Adrenal gland (tissue), 9 donors: ENCODE measurements at regions not wholly inside any gene's neighbourhood (a gene's known extent, or its start where the extent isn't known, plus 50 kb on each side); places are given as distances from the start of the nearest gene placed in this dataset.

Experiments used
- DNase-seq, 7 donors: peaks; one replicate each; pipeline ENCODE4 v3.0.0-alpha.2; 2019 to 2020
- H3K27ac ChIP-seq, 5 donors: fragments of 200-600 bp; sonication (generic) in 4 of 5; 1 replicate in 3 of 5; 2 replicates in 2 of 5; pipeline versions ENCODE4 v1.5.1 to v1.8.0; 2016 to 2020; ENCODE audit warnings: mild to moderate bottlenecking in 1 of 5
- H3K27me3 ChIP-seq: fragments of 200-600 bp; 2 replicates; pipeline ENCODE4 v1.8.0; 2021
- H3K36me3 ChIP-seq, 2 donors: fragments of 200-600 bp; replicated peaks in 1 of 2; 1 replicate in 1 of 2; 2 replicates in 1 of 2; pipeline versions ENCODE4 v1.5.1 to v1.8.0; 2018 to 2022
- H3K4me1 ChIP-seq, 2 donors: fragments of 200-600 bp; replicated peaks in 1 of 2; 1 replicate in 1 of 2; 2 replicates in 1 of 2; pipeline versions ENCODE4 v1.5.1 to v1.8.0; 2018 to 2021
- H3K4me3 ChIP-seq, 4 donors: fragments of 200-600 bp; sonication (generic) in 3 of 4; one replicate each; pipeline ENCODE4 v1.5.1; 2016 to 2018
- H3K9me3 ChIP-seq, 3 donors: fragments of 200-600 bp; sonication (generic) in 1 of 3; replicated peaks in 1 of 3; 1 replicate in 2 of 3; 2 replicates in 1 of 3; pipeline versions ENCODE4 v1.5.1 to v1.8.0; 2016 to 2021
- POLR2A ChIP-seq, 2 donors: fragments of 450-650 bp; IDR thresholded peaks; one replicate each; pipeline ENCODE4 v1.6.1; 2017; ENCODE audit warnings: antibody characterized with exemption in 2 of 2, mild to moderate bottlenecking in 2 of 2, moderate library complexity in 1 of 2
- WGBS, 4 donors: extraction: QIAGEN DNeasy Blood & Tissue Kit in 2 of 4; methylation state at CpG; one replicate each; pipeline versions ENCODE4 v1.1.5 to v1.1.7; 2013 to 2017; 5-methylcytosine and 5-hydroxymethylcytosine counted together
- intact Hi-C, 2 donors: fragments of 100-400 bp; cut with DNase I; formaldehyde crosslinking; loops; one replicate each; pipeline versions ENCODE4 v1.14.1 to v1.15.0; 2022 to 2023
- TF ChIP-seq, protein P1 (sequence below), 6 experiments: fragments of 450-650 bp in 4 of 6; fragments of 200-600 bp in 2 of 6; sonication (generic) in 1 of 6; IDR thresholded peaks; 1 replicate in 5 of 6; 2 replicates in 1 of 6; pipeline versions ENCODE4 v1.5.1 to v1.8.0; 2016 to 2021; ENCODE audit warnings: antibody characterized with exemption in 6 of 6, mild to moderate bottlenecking in 2 of 6, moderate library complexity in 1 of 6
- donor health status: healthy with polysubstance abuse.
- donor health status: Bipolar disorder and iron deficiency.
- donor health status: DM: yes; HTN: yes; CAD: no.
- donor health status: DM: no; HTN: no; CAD: no.
- donor health status: DM: no; HTN: no; CAD: no.

DNA sequence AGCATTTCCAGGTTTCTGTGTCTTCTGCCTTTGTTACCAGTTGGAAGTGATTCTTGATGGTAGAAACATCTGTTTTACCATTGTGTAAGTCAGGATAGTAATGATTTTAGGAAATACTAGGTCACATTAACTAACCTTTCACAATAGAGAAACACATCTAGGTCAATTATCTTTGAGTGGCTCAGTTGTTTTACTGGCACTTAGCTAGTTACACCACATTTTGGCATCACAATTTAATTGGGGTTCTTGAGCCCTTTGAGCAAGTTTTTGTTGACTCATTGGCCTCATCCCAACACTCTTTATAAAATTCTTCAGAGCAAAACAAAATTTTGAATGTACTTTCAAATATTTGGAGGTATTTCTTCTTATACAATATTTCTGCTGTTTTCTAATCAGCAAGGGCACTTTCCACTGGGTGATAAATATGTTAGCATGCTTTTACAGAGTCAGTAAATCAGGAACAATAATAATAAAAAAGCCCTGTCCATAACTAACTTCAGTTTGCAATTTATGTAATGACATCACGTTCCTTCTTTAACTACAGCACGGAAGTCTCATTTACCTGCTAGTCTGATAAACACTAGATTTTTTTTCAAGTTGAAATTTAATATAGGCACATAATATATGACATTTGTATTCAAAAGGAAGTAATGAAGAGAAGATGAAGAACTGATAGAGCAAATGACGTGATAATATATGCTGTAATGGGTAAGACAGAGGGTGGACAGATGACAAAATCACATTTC, 64.8 kb upstream of the GK2 start:
- H3K36me3 ChIP-seq = no peaks in the 10 kb centered on the region
- H3K9me3 ChIP-seq = no peaks in the 10 kb centered on the region
- DNase-seq = no peak
- H3K27ac ChIP-seq = no peak overlapping the region
- no peaks in the 10 kb centered on the region for H3K4me1 ChIP-seq
- H3K27me3 ChIP-seq = no peaks in the 10 kb centered on the region
- 60 to 68% (median 64%) methylated on average over 3 of the region's 3 CpGs for WGBS, 4 donors
- TF ChIP-seq POLR2A (IDR thresholded peaks at IDR 0.05) = no peak
- TF ChIP-seq, protein P1, sequence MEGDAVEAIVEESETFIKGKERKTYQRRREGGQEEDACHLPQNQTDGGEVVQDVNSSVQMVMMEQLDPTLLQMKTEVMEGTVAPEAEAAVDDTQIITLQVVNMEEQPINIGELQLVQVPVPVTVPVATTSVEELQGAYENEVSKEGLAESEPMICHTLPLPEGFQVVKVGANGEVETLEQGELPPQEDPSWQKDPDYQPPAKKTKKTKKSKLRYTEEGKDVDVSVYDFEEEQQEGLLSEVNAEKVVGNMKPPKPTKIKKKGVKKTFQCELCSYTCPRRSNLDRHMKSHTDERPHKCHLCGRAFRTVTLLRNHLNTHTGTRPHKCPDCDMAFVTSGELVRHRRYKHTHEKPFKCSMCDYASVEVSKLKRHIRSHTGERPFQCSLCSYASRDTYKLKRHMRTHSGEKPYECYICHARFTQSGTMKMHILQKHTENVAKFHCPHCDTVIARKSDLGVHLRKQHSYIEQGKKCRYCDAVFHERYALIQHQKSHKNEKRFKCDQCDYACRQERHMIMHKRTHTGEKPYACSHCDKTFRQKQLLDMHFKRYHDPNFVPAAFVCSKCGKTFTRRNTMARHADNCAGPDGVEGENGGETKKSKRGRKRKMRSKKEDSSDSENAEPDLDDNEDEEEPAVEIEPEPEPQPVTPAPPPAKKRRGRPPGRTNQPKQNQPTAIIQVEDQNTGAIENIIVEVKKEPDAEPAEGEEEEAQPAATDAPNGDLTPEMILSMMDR (IDR thresholded peaks at IDR 0.05) = no peak
- no peak overlapping the region for H3K4me3 ChIP-seq
- intact Hi-C loops = no loop called here

- WGBS, 4 donors = 67 to 84% (median 74%) methylated on average over 1 of the region's 1 CpG
Measured at GRCh38 chr4:79472036-79472435, 64.0 kb upstream of the GK2 start.

GRCh38 chr4:79471309-79471708, 63.3 kb upstream of the GK2 start:
- DNase-seq = no peak
- intact Hi-C loops = no loop called here
- H3K36me3 ChIP-seq = no peaks in the 10 kb centered on the region
- no peak overlapping the region for H3K27ac ChIP-seq
- no peaks in the 10 kb centered on the region for H3K9me3 ChIP-seq
- H3K4me3 ChIP-seq = no peak overlapping the region
- TF ChIP-seq, protein P1 (IDR thresholded peaks at IDR 0.05) = no peak
- H3K4me1 ChIP-seq = no peaks in the 10 kb centered on the region
- H3K27me3 ChIP-seq = no peaks in the 10 kb centered on the region

More at GRCh38 chr4:79472036-79472435, 64.0 kb upstream of the GK2 start:
- no peaks in the 10 kb centered on the region for H3K27me3 ChIP-seq
- H3K27ac ChIP-seq = no peak overlapping the region
- TF ChIP-seq, protein P1 (IDR thresholded peaks at IDR 0.05) = no peak
- TF ChIP-seq POLR2A (IDR thresholded peaks at IDR 0.05) = no peak
- no peaks in the 10 kb centered on the region for H3K9me3 ChIP-seq
- no peaks in the 10 kb centered on the region for H3K4me1 ChIP-seq
- no peaks in the 10 kb centered on the region for H3K36me3 ChIP-seq
- no peak for DNase-seq
- no peak overlapping the region for H3K4me3 ChIP-seq
- intact Hi-C loops = no loop called here

GRCh38 chr4:79467246-79467932, 59.4 kb upstream of the GK2 start:
- H3K36me3 ChIP-seq = no peaks in the 10 kb centered on the region
- DNase-seq = no peak
- TF ChIP-seq, protein P1 (IDR thresholded peaks at IDR 0.05) = no peak
- TF ChIP-seq POLR2A (IDR thresholded peaks at IDR 0.05) = no peak
- intact Hi-C loops = no loop called here
- H3K27me3 ChIP-seq = no peaks in the 10 kb centered on the region
- no peaks in the 10 kb centered on the region for H3K4me1 ChIP-seq
- no peaks in the 10 kb centered on the region for H3K9me3 ChIP-seq
- no peak overlapping the region for H3K27ac ChIP-seq
- no peak overlapping the region for H3K4me3 ChIP-seq
